ENCODE measurements at regions not wholly inside any gene's neighbourhood (a gene's known extent, or its start where the extent isn't known, plus 50 kb on each side); places are given as distances from the start of the nearest gene placed in this dataset.

DNA sequence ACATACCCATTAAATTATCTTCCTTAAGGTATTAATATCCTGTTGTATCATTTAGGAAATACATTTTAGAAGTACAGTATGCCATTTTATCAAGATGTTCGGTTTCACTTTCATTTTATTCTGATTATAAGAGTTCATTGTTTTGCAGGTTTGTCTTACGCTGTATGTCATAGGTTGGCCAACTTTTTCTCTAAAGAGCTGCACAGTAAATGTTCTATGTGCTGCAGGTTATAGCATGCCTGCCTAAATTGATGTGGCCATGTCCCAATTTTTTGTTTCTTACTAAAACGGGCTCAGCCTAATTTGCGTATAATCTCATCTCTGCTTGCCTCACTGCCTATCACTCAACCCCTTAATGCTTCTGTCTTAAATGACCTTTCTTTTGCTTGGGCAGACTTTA is 126.4 kb downstream of the USP22 start:
- no peak for TF ChIP-seq CTCF (IDR thresholded peaks at IDR 0.05)
- no peak for TF ChIP-seq POLR2A (IDR thresholded peaks at IDR 0.05)

Data from adrenal gland (tissue), 5 donors.